ENCODE measurements at regions not wholly inside any gene's neighbourhood (a gene's known extent, or its start where the extent isn't known, plus 50 kb on each side); places are given as distances from the start of the nearest gene placed in this dataset.
"Not testable (repeated sequence)": the region's sequence is repeated elsewhere in the genome, so short reads cannot be mapped to it uniquely, and the experiment has no call there.

- no peak for DNase-seq
Measured at GRCh38 chr1:29767088-29767685, 530.9 kb downstream of the PTPRU start.

- DNase-seq, result no peak
Measured at GRCh38 chr1:29762635-29763034, 526.3 kb downstream of the PTPRU start.

DNA sequence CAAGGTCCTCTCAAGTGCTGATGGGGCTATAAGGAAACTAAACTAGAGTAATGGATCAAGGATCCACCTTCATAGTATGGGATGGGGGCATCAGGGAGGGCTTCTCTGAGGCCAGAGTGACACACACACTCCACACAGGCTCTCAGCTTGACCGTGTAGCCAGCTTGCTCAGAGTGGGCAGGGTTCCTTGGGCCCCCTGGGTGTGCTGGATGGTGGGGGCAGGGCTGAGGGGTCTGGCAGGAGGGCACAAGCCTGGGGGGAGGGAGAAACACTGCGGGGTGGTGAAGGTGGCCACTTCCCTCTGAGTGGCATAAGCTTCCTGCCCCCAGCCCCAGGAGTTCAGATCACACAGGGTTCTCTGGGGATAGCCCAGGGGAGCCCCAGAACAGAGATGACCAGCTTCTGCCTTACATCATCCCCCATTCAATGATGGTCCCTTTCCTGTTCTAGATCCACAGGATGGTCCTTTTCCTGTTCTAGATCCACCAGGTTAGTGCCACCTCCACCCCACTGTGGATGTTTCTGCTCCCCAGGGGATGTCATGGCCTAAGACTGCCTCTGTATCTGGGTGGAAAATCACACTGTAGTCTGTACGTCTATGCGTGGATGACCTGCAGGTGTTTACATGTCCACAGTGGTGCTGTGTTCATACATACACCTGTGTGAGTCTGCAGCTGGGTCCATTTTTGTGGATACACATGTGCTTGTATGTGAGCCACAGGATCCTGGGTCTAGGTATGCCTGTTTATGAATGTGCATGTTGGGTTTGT lies 525.0 kb downstream of the PTPRU start:
- DNase-seq, result no peak

GRCh38 chr1:29760067-29760564 lies 523.8 kb downstream of the PTPRU start:
- no peak for DNase-seq

GRCh38 chr1:29758781-29759499 lies 522.6 kb downstream of the PTPRU start:
- no peak for DNase-seq

GRCh38 chr1:29757866-29758780 lies 521.8 kb downstream of the PTPRU start:
- DNase-seq, result no peak

DNA sequence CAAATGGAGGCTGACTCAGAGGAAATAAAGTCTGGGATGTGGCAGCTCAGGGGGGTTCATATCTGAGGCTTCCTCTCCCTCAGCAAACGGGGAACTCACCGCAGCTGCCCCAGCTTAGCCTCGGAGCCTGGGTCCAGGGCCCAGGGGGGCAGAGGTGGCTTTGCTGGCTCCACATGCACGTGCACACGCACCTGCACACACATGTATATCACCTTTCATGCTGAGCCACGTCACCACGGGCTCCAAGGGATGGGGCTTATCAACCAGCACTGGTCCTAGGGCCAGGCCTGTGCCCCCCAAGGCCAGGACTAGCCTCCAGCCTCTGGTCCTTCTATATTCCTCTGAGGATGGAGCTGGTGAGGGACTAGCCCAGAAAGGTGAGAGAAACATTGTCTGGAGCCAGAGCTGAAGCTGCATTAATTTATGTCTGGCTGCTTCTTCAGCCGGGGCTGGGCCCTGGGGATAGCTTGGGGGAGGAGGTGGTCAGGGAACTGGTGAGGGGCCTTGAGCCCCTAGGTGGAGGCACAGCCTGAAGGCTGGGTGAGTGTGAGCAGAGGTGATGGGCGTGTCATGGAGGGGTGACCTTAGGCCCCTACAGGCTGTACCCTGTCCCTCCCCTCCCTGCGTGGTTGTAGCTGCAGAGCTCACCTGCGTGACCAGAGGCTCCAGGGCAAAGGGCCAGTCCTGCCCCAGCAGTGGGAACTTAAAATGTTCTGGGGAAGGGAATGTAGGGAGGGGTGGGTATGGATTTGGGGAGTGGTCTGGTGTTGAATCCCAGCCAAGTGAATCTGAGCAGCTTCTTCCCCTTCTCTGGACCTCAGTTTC lies 520.8 kb downstream of the PTPRU start:
- DNase-seq, result no peak

DNA sequence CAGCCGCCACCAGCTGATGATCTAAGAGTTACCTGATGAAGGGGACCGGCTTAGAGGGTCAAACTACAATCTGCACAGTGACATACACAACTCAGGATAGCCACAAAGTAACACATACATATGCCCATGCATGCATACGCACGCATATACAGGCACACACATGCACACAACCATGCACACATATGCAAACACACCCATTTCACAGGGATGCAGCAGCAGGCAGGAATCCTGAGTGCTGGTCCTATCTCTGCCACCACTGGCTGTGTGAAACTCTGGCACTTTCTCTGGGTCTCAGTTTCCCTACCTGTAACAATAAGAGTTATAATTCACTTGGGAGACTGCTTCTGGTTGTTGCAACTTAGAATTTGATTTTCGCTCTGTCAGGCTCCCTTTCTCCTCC lies 520.2 kb downstream of the PTPRU start:
- no peak for DNase-seq

- DNase-seq, result no peak
Measured at GRCh38 chr1:29756085-29756484, 519.8 kb downstream of the PTPRU start.

- not testable (repeated sequence) for DNase-seq
Measured at GRCh38 chr1:29755412-29756015, 519.2 kb downstream of the PTPRU start.

GRCh38 chr1:29754573-29755375 lies 518.5 kb downstream of the PTPRU start:
- DNase-seq, result no peak

GRCh38 chr1:29753771-29754572 lies 517.6 kb downstream of the PTPRU start:
- DNase-seq, result no peak

- no peak for DNase-seq
Measured at GRCh38 chr1:29753244-29753643, 516.9 kb downstream of the PTPRU start.

DNA sequence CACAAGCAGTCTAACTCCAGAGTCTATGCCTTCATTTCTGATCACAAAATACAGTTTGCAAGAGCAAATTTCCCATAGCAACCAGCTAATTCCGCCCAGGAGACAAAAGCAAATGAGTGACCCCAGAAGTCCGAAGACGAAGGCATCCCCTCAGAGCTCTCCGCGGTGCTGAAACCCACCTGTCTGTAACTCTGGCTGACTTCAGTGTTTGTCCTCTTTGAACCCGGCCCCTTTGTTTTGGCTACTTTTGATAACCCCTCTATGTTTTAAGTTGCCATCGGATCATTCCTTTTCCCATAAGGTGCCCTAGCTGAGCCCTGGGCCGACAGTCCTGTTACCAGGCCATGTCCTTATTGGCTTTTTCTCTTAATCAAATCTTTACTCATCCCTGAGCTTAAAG lies 515.8 kb downstream of the PTPRU start:
- DNase-seq, result no peak

GRCh38 chr1:29749024-29749945 lies 513.0 kb downstream of the PTPRU start:
- DNase-seq, result no peak

GRCh38 chr1:29747196-29747595 lies 510.9 kb downstream of the PTPRU start:
- DNase-seq, result no peak

- DNase-seq, result no peak
Measured at GRCh38 chr1:29746076-29746665, 509.8 kb downstream of the PTPRU start.
